Endometrium (tissue), 2 donors: ENCODE measurements at regions not wholly inside any gene's neighbourhood (a gene's known extent, or its start where the extent isn't known, plus 50 kb on each side); places are given as distances from the start of the nearest gene placed in this dataset.
"Not testable (repeated sequence)": the region's sequence is repeated elsewhere in the genome, so short reads cannot be mapped to it uniquely, and the experiment has no call there.

Experiments used
- FAIRE-seq: peaks from 2 replicates; lab custom pipeline; 2012; peaks lifted over from hg19 to GRCh38; lab: Jason Lieb, UNC
- donor health status: control.
- donor health status: control.

DNA sequence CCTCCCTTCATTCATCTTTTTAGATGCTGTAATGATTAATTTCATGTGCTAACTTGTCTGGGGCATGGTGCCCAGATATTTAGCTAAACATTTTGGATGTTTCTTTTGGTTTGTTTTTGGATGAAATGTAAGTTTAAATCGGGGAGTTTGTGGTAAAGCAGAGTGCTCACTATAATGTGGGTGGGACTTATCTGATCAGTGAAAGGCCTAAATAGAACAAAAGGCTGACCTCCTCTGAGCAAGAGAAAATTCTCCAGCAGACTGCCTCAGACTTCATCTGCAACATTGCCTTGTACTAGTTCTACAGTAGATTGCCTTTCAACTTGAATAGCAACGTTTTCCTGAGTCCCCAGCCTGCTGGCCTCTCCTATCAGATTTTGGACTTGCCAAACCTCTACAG, 183.6 kb downstream of the S1PR1 start:
- no peak for FAIRE-seq

DNA sequence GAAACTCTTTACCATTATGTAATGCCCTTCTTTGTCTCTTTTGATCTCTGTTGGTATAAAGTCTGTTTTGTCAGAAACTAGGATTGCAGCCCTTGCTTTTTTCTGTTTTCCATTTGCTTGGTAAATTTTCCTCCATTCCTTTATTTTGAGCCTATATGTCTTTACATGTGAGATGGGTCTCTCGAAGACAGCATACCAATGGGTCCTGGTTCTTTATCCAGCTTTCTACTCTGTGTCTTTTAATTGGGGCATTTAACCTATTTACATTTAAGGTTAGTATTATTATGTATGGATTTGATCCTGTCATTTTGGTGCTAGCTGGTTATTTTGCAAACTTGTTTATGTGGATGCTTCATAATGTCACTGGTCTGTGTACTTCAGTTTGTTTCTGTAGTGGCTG, 191.3 kb downstream of the S1PR1 start:
- FAIRE-seq = not testable (repeated sequence)

DNA sequence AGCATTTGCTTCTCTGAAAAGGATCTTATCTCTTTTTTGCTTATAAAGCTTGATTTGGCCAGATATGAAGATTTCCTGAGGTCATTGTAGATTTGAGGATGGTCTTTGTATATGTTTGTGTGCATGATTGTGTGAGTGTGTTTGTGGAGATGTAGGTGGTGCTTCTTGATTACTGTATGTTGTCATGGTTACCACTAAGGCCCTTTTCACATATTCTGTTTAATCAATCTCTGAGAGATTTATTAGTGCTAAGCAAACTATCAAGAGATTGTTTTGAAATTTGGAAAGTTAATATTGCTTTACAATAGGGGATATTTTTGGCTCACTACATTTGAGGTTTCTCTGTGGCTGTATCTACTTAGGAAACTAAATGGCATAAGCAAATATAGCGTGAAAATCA, 191.7 kb downstream of the S1PR1 start:
- no peak for FAIRE-seq

DNA sequence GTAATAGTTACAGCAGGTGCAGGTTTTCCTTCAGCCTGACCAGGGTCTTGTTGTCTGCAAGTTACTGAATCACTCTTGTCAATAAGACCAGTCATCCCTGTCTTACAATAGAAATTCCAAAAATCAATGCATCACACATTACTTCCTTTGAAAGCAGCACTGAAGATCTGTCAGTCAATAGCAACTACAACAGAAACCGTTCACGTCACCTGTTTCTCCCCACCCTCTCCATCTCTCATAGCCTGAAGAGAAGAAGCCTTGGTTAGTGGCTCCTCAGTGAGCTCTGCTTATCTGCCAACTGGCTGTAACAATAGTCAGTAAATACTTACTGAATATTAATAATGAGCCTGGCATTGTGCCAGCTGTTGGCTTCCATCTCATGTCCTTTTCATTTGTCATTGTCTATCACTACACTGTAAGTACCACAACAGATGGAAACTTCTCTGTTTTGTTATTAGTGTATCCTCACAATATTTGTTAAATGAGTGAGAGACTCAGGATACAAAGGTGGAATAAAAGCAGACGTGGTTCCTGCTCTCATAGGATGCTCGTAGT, 195.2 kb downstream of the S1PR1 start:
- FAIRE-seq = no peak

DNA sequence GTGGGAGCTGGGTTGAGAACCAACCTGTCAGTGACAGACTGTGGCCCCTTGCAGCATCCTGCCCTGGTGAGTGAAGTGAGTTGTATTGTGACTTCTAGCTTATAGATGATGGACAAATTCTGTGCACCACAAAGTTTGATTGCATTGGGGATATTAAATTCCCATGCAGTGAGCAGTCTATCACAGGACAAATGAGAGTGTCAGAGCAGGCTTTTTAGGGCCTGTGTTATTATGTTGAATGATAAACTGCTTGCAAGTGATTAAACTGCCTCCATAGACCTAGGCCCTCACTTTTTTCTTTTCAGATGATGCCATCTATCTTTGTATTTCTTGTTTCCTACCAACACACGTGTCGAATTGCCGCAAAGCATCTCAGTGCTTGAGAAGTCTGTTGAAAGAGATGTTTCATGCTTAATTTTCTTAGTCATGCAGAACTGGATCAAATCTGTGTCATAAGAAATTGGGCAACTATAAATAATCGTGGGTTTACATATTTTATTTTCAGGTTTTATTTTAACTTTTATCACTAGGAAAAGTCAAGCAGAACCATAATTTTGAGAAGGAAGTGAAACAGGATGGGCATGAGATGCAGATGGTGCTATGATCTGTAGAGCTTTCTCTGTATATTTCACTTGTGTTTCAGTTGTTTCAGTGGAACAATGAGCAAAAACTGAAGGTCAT, 199.2 kb downstream of the S1PR1 start:
- no peak for FAIRE-seq

DNA sequence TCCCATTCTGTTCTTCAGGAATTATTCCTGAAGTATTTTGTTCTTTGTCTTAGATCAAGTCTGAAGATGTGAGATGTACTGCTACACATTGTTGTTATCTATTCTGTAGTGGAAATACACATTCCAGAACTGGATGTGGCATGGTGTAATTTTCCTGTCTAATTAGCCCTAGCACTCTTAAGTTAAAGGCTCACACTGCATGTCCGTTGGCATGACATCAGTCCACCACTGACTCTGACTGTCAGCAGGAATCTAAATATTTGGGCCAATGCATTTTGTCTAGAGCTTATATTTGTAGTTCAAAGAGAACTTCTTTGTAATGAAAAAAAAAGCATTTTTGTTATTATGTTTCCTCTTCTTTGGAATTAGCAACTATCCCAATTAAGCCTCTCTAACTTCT, 201.0 kb downstream of the S1PR1 start:
- no peak for FAIRE-seq

DNA sequence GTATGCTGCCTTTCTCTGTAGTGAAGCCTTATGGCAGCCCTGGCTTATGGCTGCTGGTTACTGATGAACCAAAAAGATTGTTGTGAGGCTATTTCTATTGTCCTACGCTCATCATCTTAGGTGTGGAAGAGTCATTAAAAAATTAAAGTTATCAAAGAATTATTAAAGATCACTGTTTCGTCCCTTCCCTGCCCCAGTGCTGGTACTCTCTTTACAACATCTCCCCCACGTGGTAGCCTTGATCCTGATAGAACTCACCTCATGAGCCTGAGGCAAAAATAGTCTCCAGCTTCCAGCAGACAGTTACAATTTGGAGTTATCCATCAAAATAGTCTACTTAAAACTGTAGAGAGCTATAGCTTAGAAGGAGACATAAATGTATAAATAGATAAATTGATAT, 201.5 kb downstream of the S1PR1 start:
- FAIRE-seq = no peak

DNA sequence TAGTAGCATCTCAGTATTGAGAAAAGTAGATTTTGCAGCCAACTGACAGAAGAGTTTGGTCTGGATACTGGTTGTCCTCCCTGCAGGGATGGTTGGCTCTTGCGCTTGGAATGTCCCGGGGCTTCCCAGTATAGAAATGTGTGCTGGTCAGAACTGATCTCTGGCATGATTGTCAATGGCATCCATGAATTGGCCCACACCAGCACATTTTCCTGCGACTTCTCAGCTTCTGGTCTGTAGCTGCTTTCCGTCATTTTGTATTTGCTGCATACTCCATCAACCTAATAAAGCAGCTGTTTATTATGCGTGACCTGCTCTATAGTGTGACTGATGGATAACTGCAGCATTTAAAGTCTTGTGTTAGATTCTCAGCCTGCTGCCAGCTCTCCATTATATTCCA, 203.7 kb downstream of the S1PR1 start:
- no peak for FAIRE-seq

DNA sequence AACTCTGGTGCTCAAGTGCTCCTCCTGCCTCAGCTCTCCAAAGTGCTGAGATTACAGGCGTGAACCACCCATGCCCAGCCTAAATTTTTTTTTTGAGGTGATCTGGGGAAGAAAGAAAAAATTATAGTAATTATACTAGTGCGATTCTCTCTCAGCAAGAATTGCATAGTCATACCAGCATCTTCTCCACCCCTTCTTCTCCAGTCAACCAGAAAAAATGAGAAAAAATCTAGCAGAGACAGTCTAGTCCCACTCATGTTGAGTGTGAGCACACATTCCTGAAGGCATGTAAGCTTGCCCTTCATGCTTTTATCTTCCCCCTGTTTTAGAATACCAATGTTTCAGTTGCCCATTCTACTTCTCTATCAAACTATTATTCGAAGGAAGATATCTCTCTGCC, 207.6 kb downstream of the S1PR1 start:
- FAIRE-seq = no peak

DNA sequence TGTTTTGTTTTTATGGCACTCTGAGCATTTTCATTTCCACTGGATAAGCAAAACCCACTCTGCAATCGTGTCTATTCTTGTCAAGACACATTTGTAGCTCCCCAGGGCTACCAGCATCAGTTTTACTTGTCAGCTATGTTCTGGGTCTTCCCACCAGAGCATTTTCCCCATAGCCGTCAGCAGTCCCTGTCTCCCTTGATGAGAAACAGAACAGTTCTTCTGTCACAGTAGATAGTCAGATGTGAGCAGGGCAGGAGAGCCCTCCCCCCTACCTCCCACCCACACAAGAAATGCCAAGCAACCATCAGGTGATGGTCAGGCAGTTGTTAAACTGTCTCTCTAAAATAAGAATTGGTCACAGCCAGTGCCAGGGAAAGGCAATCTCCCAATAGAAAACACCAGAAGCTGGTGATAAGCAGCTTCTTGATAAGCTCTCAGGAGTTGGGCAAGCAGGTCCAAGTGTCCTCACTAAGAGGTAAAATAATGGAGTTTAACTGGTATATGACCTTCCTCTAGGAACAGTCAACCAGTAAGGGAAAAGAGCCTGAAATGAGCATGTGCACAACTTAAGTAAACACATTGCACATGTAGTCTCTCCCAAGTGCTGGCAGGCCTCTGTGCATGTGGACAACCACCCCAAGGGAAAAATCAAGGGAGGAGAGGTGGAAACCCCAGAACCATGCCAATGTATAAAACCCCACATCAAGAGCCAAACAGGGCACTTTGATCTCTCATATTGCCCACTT, 208.2 kb downstream of the S1PR1 start:
- FAIRE-seq = no peak

DNA sequence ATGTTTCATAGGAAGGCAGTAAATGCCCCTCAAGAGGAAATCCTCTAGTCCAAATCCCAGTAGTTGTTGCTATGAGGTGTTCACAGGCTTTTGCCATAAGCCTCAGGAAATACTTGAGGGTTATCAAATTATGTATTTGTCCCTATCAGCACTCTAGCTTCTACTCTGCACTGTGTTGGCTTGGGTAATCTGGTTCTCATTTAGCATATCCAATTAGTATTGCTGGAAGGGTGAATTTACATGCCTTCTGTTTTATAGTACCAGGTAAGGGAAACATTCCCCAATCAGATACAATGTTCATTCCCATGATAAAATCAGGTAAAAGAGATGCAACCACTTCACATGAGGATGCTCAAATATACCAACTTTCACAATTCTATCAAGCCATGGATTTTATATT, 211.2 kb downstream of the S1PR1 start:
- no peak for FAIRE-seq

DNA sequence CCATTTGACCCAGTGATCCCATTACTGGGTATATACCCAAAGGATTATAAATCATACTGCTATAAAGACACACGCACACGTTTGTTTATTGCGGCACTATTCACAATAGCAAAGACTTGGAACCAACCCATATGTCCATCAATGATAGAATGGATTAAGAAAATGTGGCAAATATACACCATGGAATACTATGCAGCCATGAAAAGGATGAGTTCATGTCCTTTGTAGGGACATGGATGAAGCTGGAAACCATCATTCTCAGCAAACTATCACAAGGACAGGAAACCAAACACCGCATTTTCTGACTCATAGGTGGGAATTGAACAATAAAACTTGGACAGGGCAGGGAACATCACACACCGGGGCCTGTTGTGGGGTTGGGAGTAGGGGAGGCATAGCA, 213.9 kb downstream of the S1PR1 start:
- FAIRE-seq = not testable (repeated sequence)

DNA sequence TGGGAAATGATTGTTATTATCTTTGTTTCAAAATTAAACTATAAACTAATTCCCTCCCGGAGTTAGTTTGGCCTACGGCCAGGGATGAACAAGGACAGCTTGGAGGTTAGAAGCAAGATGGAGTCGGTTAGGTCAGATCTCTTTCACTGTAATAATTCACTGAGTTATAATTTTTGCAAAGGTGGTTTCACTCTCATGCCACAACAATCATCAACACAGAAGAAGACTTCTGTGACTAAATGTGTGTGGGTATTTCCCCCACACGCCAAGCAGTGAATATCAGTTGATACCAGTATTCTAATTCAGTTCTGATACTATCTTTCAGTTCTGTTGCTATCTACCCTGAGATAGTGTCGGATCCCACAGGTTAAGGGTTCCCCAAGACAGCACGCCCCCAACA, 215.1 kb downstream of the S1PR1 start:
- FAIRE-seq = peak; percentile 74

DNA sequence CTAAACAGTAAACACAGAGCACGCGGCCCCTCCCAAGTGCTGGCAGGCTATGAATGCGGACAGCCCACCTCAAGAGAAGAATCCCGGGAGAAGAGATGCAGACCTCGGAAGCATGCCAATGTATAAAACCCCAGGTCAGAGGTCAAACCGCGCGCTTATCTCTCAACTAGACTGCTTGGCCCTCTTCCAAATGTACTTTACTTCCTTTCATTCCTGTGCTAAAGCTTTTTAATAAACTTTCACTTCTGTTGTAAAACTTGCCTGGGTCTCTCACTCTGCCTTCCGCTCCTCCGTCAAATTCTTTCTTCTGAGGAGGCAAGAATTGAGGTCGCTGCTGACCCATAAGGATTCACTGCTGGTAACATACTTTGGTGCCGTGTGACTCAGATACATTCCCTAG, 216.0 kb downstream of the S1PR1 start:
- FAIRE-seq = no peak

DNA sequence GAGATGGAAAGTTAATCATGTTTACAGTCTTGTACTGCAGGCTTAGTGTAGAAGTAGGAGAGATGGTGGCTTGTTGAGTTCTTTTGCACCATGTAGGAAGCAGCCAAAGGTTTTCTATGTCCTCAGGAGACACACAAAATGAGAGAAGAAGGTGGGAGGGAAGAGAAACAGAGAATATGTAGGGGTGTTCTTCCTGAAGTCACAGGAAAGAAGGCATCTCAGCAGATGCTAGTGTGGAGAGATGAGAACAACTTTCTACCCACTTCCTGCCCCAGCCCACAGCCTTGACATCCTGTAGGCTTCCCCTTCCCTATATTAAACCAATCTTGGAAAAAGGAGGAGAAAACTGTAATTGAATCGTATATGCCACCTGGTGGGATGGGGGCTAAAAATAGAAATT, 217.0 kb downstream of the S1PR1 start:
- no peak for FAIRE-seq

DNA sequence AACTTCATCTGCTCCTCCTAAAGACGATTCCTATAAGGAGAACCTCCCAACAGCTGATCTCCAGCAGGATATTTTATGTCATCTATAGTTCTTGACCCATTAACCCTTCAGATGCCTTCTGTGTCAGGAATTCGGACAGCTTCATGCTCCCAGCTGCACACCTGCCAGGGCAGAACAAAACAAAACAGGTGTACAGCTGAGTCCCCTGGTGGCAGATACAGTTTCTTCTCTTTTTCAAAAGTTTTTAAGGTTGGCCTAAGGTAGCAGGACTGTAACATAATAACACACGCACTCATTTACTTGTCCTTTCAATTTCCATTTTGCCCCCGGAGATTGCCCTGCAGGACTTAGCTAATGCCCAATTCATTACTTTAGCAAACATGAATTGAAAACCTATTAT, 218.3 kb downstream of the S1PR1 start:
- FAIRE-seq = no peak

DNA sequence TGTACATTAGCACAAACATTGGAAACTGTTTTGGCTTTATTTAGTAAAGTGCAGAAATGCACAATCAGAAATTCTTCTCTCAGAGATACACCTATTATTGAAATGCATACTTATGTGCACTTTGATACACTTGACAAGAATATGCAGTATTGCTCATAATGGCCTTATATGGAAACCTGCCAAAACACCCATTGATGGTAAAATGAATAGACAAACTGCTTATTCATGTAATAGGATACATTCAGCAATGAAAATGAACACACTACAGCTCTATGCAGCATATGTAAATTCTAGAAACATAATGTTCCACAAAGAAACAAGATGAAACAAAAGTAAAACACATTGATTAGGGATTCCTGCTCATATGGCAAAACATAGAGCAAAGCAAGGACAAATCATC, 223.9 kb downstream of the S1PR1 start:
- FAIRE-seq = no peak

DNA sequence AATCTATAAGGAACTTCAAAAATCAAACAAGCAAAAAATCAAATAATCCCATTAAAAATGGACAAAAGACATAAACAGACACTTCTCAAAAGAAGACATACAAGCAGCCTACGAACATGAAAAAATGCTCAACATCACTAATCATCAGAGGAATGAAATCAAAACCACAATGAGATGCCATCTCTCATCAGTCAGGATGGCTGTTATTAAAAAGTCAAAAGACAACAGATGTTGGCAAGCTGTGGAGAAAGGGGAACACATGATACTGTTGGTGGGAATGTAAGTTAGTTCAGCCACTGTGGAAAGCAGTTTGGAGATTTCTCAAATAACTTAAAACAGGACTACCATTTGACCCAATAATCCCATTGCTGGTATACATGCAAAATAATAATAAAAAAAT, 226.4 kb downstream of the S1PR1 start:
- FAIRE-seq = no peak

DNA sequence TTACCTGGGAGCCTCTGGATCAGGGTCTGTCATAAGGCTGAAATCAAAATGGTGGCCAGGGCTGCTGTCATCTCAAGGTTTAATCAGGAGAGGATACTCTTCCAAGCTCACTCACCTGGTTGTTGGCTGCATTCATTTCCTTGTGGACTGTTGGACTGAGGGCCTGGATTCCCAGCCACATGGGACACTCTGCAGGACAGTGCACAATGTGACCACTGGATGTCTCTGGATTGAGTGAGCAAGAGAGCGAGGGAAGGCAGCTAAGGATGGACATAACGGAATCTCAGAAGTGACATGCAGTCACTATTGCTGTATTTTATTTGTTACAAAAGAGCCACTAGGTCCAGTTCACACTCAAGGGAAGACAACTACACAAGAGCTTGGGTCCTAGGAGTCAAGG, 229.1 kb downstream of the S1PR1 start:
- FAIRE-seq = no peak

DNA sequence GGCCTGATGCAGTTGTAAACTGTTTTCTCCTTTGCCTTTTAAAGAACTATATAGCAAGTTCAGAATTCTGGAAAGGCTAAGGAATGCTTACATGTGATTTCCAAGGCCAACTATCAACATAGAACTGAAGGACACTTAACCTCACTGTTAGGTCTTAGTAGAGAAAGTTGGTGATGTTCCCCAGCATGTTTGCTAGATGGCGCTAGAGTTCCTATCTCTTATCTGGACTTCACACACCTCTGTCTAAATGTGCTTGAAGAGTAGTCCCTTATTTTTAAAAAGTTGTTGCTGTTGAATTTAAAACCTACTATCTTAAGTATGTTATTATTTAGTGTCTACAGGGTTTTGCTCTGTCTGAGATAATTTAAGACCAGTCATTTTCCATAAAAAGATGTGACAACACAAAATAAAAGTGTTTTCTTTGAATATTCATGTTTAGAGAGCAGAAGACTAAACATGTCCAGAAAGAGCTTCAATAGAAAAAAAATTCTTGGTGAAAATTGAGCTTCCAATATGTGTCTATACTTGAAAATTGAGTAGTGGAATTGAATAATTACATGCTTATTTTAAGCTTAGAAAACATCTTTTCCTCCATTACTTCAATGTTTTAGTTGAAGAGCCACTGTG, 237.3 kb downstream of the S1PR1 start:
- peak; percentile 35 for FAIRE-seq

DNA sequence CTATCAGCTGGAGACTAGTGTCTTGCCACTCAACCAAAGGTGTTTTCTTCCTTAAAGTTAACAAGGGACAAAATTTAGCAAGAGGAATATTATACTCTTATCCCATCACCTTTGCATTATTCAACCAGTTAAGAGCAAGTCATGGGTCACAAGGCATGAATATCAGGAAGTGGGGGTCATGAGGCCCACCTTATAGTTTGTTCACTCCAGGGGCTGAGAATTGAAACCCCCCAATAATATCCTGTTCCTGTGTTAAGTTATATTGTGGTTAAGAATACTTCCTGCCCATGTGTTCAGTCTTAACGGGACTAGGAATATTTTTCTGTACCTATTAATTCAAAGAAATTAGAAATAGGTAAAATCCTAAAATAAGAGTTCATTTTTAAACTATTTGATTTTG, 239.7 kb downstream of the S1PR1 start:
- no peak for FAIRE-seq

DNA sequence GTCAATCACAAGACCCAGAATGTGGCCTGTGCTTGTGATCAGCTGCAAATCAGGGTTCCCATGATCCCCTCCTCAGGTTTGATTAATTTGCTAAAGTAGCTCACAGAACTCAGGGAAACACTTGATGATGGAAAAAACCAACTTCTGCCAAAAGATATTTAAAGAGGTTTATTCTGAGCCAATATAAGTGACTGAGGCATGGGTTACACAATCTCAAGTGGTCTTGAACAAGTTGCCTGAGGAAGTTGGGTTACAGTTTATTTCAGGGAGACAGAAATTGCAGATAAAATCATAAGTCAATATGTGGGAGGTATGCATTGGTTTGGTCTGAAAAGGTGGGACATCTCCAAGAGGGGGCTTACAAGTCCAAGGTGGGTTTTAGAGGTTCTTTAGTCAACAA, 243.1 kb downstream of the S1PR1 start:
- no peak for FAIRE-seq

DNA sequence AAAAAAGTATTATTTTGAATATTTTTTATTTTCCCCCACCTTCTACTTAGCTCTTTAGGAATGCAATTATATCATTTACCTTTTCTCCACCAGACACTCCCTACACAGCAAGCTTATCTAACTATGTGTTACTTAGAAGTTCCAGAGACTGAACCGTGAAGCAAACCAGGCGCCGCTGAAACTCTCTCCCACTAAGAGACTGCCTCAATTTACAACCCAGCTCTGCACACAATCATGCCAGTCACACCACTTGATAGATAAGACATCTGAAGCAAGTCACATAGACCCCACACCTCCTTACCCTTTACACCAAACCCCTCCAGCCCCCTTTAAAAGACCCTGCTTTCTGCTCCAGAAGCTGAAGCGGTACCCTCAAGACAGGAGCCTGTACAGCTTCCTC, 245.5 kb downstream of the S1PR1 start:
- no peak for FAIRE-seq
